AG09309 (cell line): ENCODE measurements at regions not wholly inside any gene's neighbourhood (a gene's known extent, or its start where the extent isn't known, plus 50 kb on each side); places are given as distances from the start of the nearest gene placed in this dataset.

ENCODE experiments used
- DNase-seq: peaks from one replicate; pipeline ENCODE4 v3.0.0-alpha.2; 2010; ENCODE audit warnings: low read depth
- H3K4me3 ChIP-seq: 2 replicates; pipeline ENCODE4 v1.5.1; 2011; ENCODE audit warnings: mild to moderate bottlenecking, low read depth, low read length, moderate library complexity; ENCODE audit not compliant: control insufficient read depth
- TF ChIP-seq, protein P1 (sequence below): IDR thresholded peaks from 2 replicates; pipeline ENCODE4 v1.5.1; 2011; ENCODE audit warnings: mild to moderate bottlenecking, low read depth, low read length, inconsistent platforms; ENCODE audit not compliant: insufficient read depth, control insufficient read depth; ENCODE audit errors: missing control alignments

DNA sequence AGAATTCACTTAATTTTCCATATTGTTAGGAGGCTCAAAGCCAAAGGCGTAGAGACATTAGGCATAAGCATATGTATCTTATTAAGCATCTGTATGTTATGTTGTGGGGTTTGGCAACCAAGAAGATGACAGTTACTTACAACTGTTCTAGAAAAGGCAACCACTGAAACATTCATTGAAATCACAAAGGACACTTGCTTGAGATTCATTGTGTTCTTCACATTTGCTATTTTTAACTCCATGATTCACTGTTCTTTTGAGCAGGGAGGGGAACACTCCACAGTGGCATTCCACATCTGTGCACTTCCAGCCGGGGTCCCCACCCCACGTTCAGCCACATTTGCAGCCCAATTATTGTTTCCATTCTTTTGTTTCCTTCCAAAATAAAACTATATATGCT lies 107.1 kb downstream of the PALM2AKAP2 start:
- DNase-seq: no peak
- no peak overlapping the region for H3K4me3 ChIP-seq
- TF ChIP-seq, protein P1, sequence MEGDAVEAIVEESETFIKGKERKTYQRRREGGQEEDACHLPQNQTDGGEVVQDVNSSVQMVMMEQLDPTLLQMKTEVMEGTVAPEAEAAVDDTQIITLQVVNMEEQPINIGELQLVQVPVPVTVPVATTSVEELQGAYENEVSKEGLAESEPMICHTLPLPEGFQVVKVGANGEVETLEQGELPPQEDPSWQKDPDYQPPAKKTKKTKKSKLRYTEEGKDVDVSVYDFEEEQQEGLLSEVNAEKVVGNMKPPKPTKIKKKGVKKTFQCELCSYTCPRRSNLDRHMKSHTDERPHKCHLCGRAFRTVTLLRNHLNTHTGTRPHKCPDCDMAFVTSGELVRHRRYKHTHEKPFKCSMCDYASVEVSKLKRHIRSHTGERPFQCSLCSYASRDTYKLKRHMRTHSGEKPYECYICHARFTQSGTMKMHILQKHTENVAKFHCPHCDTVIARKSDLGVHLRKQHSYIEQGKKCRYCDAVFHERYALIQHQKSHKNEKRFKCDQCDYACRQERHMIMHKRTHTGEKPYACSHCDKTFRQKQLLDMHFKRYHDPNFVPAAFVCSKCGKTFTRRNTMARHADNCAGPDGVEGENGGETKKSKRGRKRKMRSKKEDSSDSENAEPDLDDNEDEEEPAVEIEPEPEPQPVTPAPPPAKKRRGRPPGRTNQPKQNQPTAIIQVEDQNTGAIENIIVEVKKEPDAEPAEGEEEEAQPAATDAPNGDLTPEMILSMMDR: no peak

DNA sequence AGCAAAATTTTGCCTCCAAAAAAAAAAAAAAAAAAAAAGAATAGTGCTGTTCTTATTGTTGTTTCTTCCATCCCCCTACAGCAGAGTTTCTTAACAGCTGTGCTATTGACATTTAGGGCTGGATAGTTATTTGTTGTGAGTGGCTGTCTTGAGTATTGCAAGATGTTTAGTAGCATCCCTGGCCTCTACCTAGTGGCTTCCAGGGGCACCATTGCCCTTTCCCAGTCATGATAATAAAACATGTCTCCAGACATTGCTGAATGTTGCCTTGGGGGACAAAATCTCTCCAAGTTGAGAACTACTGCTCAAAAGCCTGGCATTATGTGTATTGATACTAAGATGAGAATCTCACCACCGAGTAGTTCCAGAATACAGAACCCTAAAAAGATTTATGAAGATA lies 108.7 kb downstream of the PALM2AKAP2 start:
- TF ChIP-seq, protein P1: no peak
- no peak overlapping the region for H3K4me3 ChIP-seq
- no peak for DNase-seq

DNA sequence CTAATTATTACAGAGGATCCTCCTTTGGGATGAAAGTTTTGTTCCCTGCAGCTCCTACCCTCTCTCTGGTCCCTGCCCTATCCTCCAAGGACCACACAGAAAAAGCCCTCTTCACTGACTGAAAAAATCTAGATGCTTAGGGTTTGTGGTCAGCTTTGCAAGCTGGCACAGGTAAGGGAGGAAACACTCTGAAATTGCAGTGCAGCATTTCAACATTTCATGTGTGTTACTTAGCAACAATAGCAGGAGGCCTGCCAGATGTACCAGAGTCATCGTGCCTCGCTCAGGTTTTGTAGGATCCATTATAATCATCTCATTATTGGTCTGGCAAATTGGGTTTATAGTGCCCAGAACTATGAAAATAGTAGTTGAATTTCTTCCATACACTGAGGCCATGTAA lies 109.5 kb downstream of the PALM2AKAP2 start:
- TF ChIP-seq, protein P1: no peak
- H3K4me3 ChIP-seq: no peak overlapping the region
- no peak for DNase-seq

DNA sequence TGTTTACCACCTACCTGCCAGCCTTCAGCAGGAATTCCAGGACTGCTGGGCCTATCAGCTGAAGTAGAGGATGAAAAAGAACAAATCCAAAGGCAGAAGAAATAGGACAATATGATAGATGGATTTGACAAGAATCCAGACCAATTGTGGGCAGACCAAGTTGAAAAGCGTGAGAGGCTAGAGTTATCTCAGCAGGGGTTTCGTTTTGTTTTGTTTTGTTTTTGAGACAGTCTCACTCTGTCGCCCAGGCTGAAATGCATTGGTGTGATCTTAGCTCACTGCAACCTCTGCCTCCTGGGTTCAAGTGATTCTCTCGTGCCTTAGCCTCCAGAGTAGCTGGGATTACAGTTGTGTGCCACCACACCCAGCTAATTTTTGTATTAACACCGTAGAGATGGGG lies 113.2 kb downstream of the PALM2AKAP2 start:
- no peak overlapping the region for H3K4me3 ChIP-seq
- no peak for DNase-seq
- TF ChIP-seq, protein P1: no peak

DNA sequence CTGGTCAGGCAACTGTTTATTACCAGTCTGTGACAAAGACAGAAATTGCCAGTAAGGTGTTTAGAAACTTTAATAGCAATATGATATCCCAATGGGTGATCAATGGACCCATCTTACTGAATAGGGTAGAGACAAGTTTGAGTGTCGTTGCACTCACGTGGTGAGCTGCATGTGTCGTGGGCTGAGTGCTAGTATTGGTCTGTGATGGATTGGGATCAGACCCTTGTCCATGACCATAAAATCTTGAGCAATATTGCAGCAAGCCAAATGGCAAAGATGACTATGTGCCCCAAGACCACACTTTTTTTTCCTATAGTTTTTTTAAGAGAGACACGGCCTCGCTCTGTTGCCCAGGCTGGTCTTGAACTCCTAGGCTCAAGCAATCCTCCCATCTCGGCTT lies 114.5 kb downstream of the PALM2AKAP2 start:
- TF ChIP-seq, protein P1: no peak
- H3K4me3 ChIP-seq: no peak overlapping the region
- DNase-seq: no peak

DNA sequence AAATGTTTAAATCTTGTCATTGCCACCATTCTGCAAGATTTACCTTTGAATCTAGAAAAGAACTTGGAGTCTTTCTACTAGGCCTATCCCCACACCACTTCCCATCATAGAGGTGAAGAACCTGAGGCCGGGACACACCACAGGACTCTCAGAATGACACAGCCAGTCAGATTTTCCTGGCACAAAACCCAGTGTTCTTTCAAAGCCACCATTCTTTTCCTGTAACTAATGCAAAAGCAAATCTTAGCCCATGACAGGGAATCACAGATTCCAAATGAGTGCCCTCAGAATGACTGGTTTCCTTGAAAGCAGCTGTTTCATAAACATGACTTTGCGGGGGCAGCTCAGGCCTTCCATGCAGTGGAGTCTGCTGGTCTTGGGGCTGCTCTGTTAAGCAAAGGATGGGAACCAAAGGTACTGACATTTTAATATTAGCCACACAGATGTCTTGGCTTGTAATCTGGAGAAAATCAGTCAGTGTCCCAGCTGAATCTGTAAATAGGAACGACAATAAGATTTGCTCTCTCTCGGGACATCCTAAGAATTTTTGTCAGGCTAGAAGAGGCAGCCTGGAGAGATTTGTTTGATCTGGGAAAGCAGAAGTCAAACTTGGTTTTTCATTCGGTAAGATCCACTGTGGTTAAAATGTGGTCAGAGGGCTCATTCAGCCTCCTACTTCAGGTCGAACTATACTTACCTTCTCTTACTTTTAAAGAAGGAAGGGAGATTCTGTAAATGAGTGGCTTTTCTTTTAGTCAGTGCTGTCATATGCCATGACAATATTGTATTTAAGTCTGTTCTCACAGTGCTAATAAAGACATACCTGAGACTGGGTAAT lies 115.1 kb downstream of the PALM2AKAP2 start:
- no peak for DNase-seq
- TF ChIP-seq, protein P1: no peak
- H3K4me3 ChIP-seq: no peak overlapping the region
